Activated CD4-positive, alpha-beta T cell treated with anti-CD3 and anti-CD28 coated beads, Interleukin-2, Interleukin-6, amounts not matched to agents 100 ng/mL and 50 ng/mL, durations not matched to agents 16 hours and 8 hours (primary cell): ENCODE measurements at regions not wholly inside any gene's neighbourhood (a gene's known extent, or its start where the extent isn't known, plus 50 kb on each side); places are given as distances from the start of the nearest gene placed in this dataset.

Experiments
- DNase-seq: peaks from one replicate; pipeline ENCODE4 v3.0.0-alpha.2; 2020

- DNase-seq: no peak
Observed at GRCh38 chr4:123455360-123455759, 58.8 kb downstream of the SPRY1 start.

- no peak for DNase-seq
Observed at GRCh38 chr4:123462007-123462406, 65.4 kb downstream of the SPRY1 start.

GRCh38 chr4:123463869-123464268 is 67.3 kb downstream of the SPRY1 start:
- no peak for DNase-seq

- no peak for DNase-seq
Observed at GRCh38 chr4:123465416-123465815, 68.8 kb downstream of the SPRY1 start.

GRCh38 chr4:123466080-123466785 is 69.6 kb downstream of the SPRY1 start:
- DNase-seq: no peak

GRCh38 chr4:123468479-123469031 is 72.0 kb downstream of the SPRY1 start:
- DNase-seq: no peak

GRCh38 chr4:123469245-123469644 is 72.7 kb downstream of the SPRY1 start:
- no peak for DNase-seq

- no peak for DNase-seq
Observed at GRCh38 chr4:123469696-123470095, 73.1 kb downstream of the SPRY1 start.

- no peak for DNase-seq
Observed at GRCh38 chr4:123470640-123471039, 74.0 kb downstream of the SPRY1 start.

GRCh38 chr4:123471655-123472369 is 75.2 kb downstream of the SPRY1 start:
- no peak for DNase-seq

GRCh38 chr4:123474817-123475216 is 78.2 kb downstream of the SPRY1 start:
- DNase-seq: no peak

- no peak for DNase-seq
Observed at GRCh38 chr4:123476089-123476488, 79.5 kb downstream of the SPRY1 start.

- DNase-seq: peak; percentile 60
Observed at GRCh38 chr4:123477711-123478209, 81.2 kb downstream of the SPRY1 start.

GRCh38 chr4:123478859-123479345 is 82.3 kb downstream of the SPRY1 start:
- no peak for DNase-seq

- no peak for DNase-seq
Observed at GRCh38 chr4:123479944-123480343, 83.3 kb downstream of the SPRY1 start.

GRCh38 chr4:123480706-123481418 is 84.3 kb downstream of the SPRY1 start:
- DNase-seq: no peak

- no peak for DNase-seq
Observed at GRCh38 chr4:123481717-123482116, 85.1 kb downstream of the SPRY1 start.

- DNase-seq: no peak
Observed at GRCh38 chr4:123484291-123484926, 87.8 kb downstream of the SPRY1 start.

- no peak for DNase-seq
Observed at GRCh38 chr4:123485601-123486000, 89.0 kb downstream of the SPRY1 start.

- peak; percentile 51 for DNase-seq
Observed at GRCh38 chr4:123488916-123489315, 92.3 kb downstream of the SPRY1 start.

- no peak for DNase-seq
Observed at GRCh38 chr4:123495530-123495929, 98.9 kb downstream of the SPRY1 start.

- DNase-seq: no peak
Observed at GRCh38 chr4:123496421-123496820, 99.8 kb downstream of the SPRY1 start.

GRCh38 chr4:123497340-123497739 is 100.7 kb downstream of the SPRY1 start:
- DNase-seq: no peak
